DND-41 (cell line): ENCODE measurements at regions not wholly inside any gene's neighbourhood (a gene's known extent, or its start where the extent isn't known, plus 50 kb on each side); places are given as distances from the start of the nearest gene placed in this dataset.

ENCODE experiments used
- ATAC-seq: fragments of 200-7000 bp; cut with Tn5 transposase; 3 replicates; pipeline ENCODE4 v1.9.1; 2021; ENCODE audit warnings: low read depth; ENCODE audit not compliant: insufficient read depth
- DNase-seq: peaks from one replicate; pipeline ENCODE4 v3.0.0-alpha.2; 2020
- H2AFZ ChIP-seq: 2 replicates; pipeline ENCODE4 v1.6.0; 2012; ENCODE audit warnings: low read depth, low read length
- H3K27ac ChIP-seq: 2 replicates; pipeline ENCODE4 v1.5.1; 2012; ENCODE audit warnings: low read length, inconsistent platforms
- H3K27me3 ChIP-seq: fragments of 200-600 bp; sonication (generic); 2 replicates; pipeline ENCODE4 v1.6.0; 2012; ENCODE audit warnings: low read length, mild to moderate bottlenecking, inconsistent platforms; ENCODE audit not compliant: insufficient read depth, poor library complexity
- H3K36me3 ChIP-seq: 2 replicates; pipeline ENCODE4 v1.5.1; 2012; ENCODE audit warnings: low read length, inconsistent platforms; ENCODE audit not compliant: insufficient read depth
- H3K4me1 ChIP-seq: 2 replicates; pipeline ENCODE4 v1.5.1; 2012; ENCODE audit warnings: mild to moderate bottlenecking, low read length; ENCODE audit not compliant: insufficient read depth
- H3K4me2 ChIP-seq: 2 replicates; pipeline ENCODE4 v1.6.0; 2012; ENCODE audit warnings: mild to moderate bottlenecking, moderate library complexity, low read length, inconsistent platforms; ENCODE audit not compliant: insufficient read depth
- H3K4me3 ChIP-seq, 2 experiments: fragments of 200-600 bp in 1 of 2; shearing (Covaris generic) in 1 of 2; 2 replicates each; pipeline ENCODE4 v1.5.1; 2012 to 2016; ENCODE audit warnings: inconsistent platforms in 2 of 2, low read length in 2 of 2, mild to moderate bottlenecking in 2 of 2, low read depth in 1 of 2, moderate library complexity in 1 of 2
- H3K79me2 ChIP-seq: 2 replicates; pipeline ENCODE4 v1.6.0; 2012; ENCODE audit warnings: low read length, inconsistent platforms; ENCODE audit not compliant: insufficient read depth
- H3K9ac ChIP-seq: 2 replicates; pipeline ENCODE4 v1.6.0; 2012; ENCODE audit warnings: low read depth, mild to moderate bottlenecking, inconsistent platforms, low read length, moderate library complexity
- H3K9me3 ChIP-seq: 2 replicates; pipeline ENCODE4 v1.5.1; 2012; ENCODE audit warnings: low read length, moderate library complexity, mild to moderate bottlenecking, inconsistent platforms; ENCODE audit not compliant: insufficient read depth, severe bottlenecking
- H4K20me1 ChIP-seq: 2 replicates; pipeline ENCODE4 v1.6.0; 2012; ENCODE audit warnings: low read length; ENCODE audit not compliant: insufficient read depth
- CTCF ChIP-seq: IDR thresholded peaks from 2 replicates; pipeline ENCODE4 v1.5.1; 2012; ENCODE audit warnings: borderline replicate concordance, low read length, moderate library complexity, mild to moderate bottlenecking; ENCODE audit not compliant: poor library complexity, severe bottlenecking; ENCODE audit errors: extremely low read depth
- EZH2 ChIP-seq: IDR thresholded peaks from 3 replicates; pipeline ENCODE4 v1.6.1; 2012; ENCODE audit warnings: borderline replicate concordance, low read depth, mild to moderate bottlenecking, moderate library complexity, low read length, inconsistent platforms; ENCODE audit not compliant: severe bottlenecking

GRCh38 chr21:29477941-29478340, 179.2 kb downstream of the BACH1 start:
- no peak for ATAC-seq
- Histone ChIP-seq H3K4me1 (peaks cover 14% of the 10 kb centered on the region), H3K4me3 (no peak overlapping the region), H3K9me3 (no peaks in the 10 kb centered on the region), H3K36me3 (no peaks in the 10 kb centered on the region), H3K79me2 (no peaks in the 10 kb centered on the region), H3K9ac (no peak overlapping the region), H4K20me1 (no peaks in the 10 kb centered on the region), H3K27me3 (no peaks in the 10 kb centered on the region), H3K4me2 (no peak overlapping the region), H3K27ac (no peak overlapping the region), H2AFZ (no peak overlapping the region)
- TF ChIP-seq CTCF (no peak), EZH2 (no peak)
- DNase-seq = no peak

GRCh38 chr21:29481081-29481480, 182.4 kb downstream of the BACH1 start:
- Histone ChIP-seq H3K9ac (no peak overlapping the region), H4K20me1 (no peaks in the 10 kb centered on the region), H3K4me2 (no peak overlapping the region), H3K27ac (no peak overlapping the region), H3K4me3 (no peak overlapping the region), H3K79me2 (no peaks in the 10 kb centered on the region), H2AFZ (no peak overlapping the region), H3K9me3 (no peaks in the 10 kb centered on the region), H3K27me3 (no peaks in the 10 kb centered on the region), H3K4me1 (peaks cover 12% of the 10 kb centered on the region), H3K36me3 (no peaks in the 10 kb centered on the region)
- DNase-seq (no peak), ATAC-seq (no peak)
- TF ChIP-seq CTCF = no peak
- TF ChIP-seq EZH2 = no peak

- H3K4me2 ChIP-seq = no peak overlapping the region
- no peaks in the 10 kb centered on the region for H4K20me1 ChIP-seq
- H3K4me1 ChIP-seq = peaks cover 6% of the 10 kb centered on the region
- no peak for TF ChIP-seq EZH2
- TF ChIP-seq CTCF = no peak
- no peaks in the 10 kb centered on the region for H3K36me3 ChIP-seq
- no peaks in the 10 kb centered on the region for H3K9me3 ChIP-seq
- DNase-seq = no peak
- no peaks in the 10 kb centered on the region for H3K27me3 ChIP-seq
- no peak overlapping the region for H3K4me3 ChIP-seq
- H2AFZ ChIP-seq = no peak overlapping the region
- ATAC-seq = no peak
- H3K79me2 ChIP-seq = no peaks in the 10 kb centered on the region
- H3K27ac ChIP-seq = no peak overlapping the region
- H3K9ac ChIP-seq = no peak overlapping the region
Observed at GRCh38 chr21:29481641-29482040, 182.9 kb downstream of the BACH1 start.

- Histone ChIP-seq H3K4me2 (no peak overlapping the region), H3K36me3 (no peaks in the 10 kb centered on the region), H3K27ac (no peak overlapping the region), H3K4me1 (no peaks in the 10 kb centered on the region), H3K79me2 (no peaks in the 10 kb centered on the region), H3K4me3 (no peak overlapping the region), H3K9ac (no peak overlapping the region), H2AFZ (no peak overlapping the region), H3K9me3 (no peaks in the 10 kb centered on the region), H3K27me3 (no peaks in the 10 kb centered on the region), H4K20me1 (no peaks in the 10 kb centered on the region)
- ATAC-seq (no peak), DNase-seq (no peak)
- TF ChIP-seq CTCF (no peak), EZH2 (no peak)
Observed at GRCh38 chr21:29486306-29486807, 187.6 kb downstream of the BACH1 start.
